Gastroesophageal sphincter (tissue), 4 donors: ENCODE measurements at regions not wholly inside any gene's neighbourhood (a gene's known extent, or its start where the extent isn't known, plus 50 kb on each side); places are given as distances from the start of the nearest gene placed in this dataset.

Experiments used
- ATAC-seq: fragments of 150-250 bp; one replicate; pipeline ENCODE4 v1.9.1; 2016; ENCODE audit warnings: mild to moderate bottlenecking, moderate library complexity
- H3K27ac ChIP-seq, 4 donors: fragments of 200-600 bp; sonication (generic) in 3 of 4; 1 replicate in 3 of 4; 2 replicates in 1 of 4; pipeline ENCODE4 v1.5.1; 2016 to 2019
- H3K27me3 ChIP-seq: fragments of 200-600 bp; sonication (generic); one replicate; pipeline ENCODE4 v1.5.1; 2019
- H3K36me3 ChIP-seq, 2 donors: fragments of 200-600 bp; sonication (generic); one replicate each; pipeline ENCODE4 v1.5.1; 2019; ENCODE audit warnings: control low read depth in 1 of 2
- H3K4me1 ChIP-seq, 3 donors: fragments of 200-600 bp; sonication (generic); 1 replicate in 2 of 3; 2 replicates in 1 of 3; pipeline ENCODE4 v1.5.1; 2016 to 2019; ENCODE audit warnings: control low read depth in 2 of 3
- H3K4me3 ChIP-seq, 2 donors: fragments of 200-600 bp; sonication (generic); one replicate each; pipeline ENCODE4 v1.5.1; 2019; ENCODE audit warnings: mild to moderate bottlenecking in 1 of 2, moderate library complexity in 1 of 2
- H3K9me3 ChIP-seq, 3 donors: fragments of 200-600 bp; sonication (generic); one replicate each; pipeline ENCODE4 v1.5.1; 2017 to 2019; ENCODE audit warnings: control low read depth in 2 of 3
- CTCF ChIP-seq, 4 experiments: fragments of 200-600 bp in 2 of 4; fragments of 450-650 bp in 2 of 4; sonication (generic) in 1 of 4; IDR thresholded peaks; one replicate each; pipeline ENCODE4 v1.5.1; 2017 to 2019; ENCODE audit warnings: antibody characterized with exemption in 4 of 4, mild to moderate bottlenecking in 2 of 4, moderate library complexity in 2 of 4
- EP300 ChIP-seq: sonication (generic); formaldehyde crosslinking; IDR thresholded peaks from one replicate; pipeline ENCODE4 v1.6.1; 2017; ENCODE audit warnings: antibody characterized with exemption, mild to moderate bottlenecking
- POLR2A ChIP-seq, 2 donors: fragments of 450-650 bp; IDR thresholded peaks; one replicate each; pipeline ENCODE4 v1.6.1; 2017; ENCODE audit warnings: antibody characterized with exemption in 2 of 2, mild to moderate bottlenecking in 2 of 2, moderate library complexity in 1 of 2
- POLR2AphosphoS5 ChIP-seq: sonication (generic); formaldehyde crosslinking; IDR thresholded peaks from one replicate; pipeline ENCODE4 v1.6.1; 2017; ENCODE audit warnings: antibody characterized with exemption
- WGBS, 2 donors: methylation state at CpG; one replicate each; pipeline ENCODE4 v1.1.5; 2018; ENCODE audit warnings: low coverage in 1 of 2; 5-methylcytosine and 5-hydroxymethylcytosine counted together

- H3K4me1 ChIP-seq: no peaks in the 10 kb centered on the region
- H3K36me3 ChIP-seq: no peaks in the 10 kb centered on the region
- H3K9me3 ChIP-seq: no peaks in the 10 kb centered on the region
- WGBS, 2 donors: 63 to 68% methylated on average over 5 to 8 of the region's 9 CpGs
- H3K27me3 ChIP-seq: no peaks in the 10 kb centered on the region
- no peak overlapping the region for H3K27ac ChIP-seq
- no peak overlapping the region for H3K4me3 ChIP-seq
- no peak for TF ChIP-seq POLR2A (IDR thresholded peaks at IDR 0.05)
- TF ChIP-seq EP300: no peak
- no peak for TF ChIP-seq CTCF (IDR thresholded peaks at IDR 0.05)
- TF ChIP-seq POLR2AphosphoS5: no peak
- ATAC-seq: no peak
These were observed 83.3 kb downstream of the EDEM1 start for GRCh38 chr3:5270666-5271371.

- WGBS, 2 donors: 67 to 98% methylated on average over 1 to 4 of the region's 4 CpGs
- TF ChIP-seq EP300: no peak
- TF ChIP-seq POLR2A (IDR thresholded peaks at IDR 0.05): no peak
- no peak for TF ChIP-seq POLR2AphosphoS5
- TF ChIP-seq CTCF (IDR thresholded peaks at IDR 0.05): no peak
- ATAC-seq: no peak
These were observed 83.8 kb downstream of the EDEM1 start for GRCh38 chr3:5271372-5271683.

GRCh38 chr3:5272387-5272786, 84.9 kb downstream of the EDEM1 start:
- Histone ChIP-seq H3K4me1 (no peaks in the 10 kb centered on the region), H3K9me3 (no peaks in the 10 kb centered on the region), H3K27ac (no peak overlapping the region), H3K4me3 (no peak overlapping the region), H3K36me3 (no peaks in the 10 kb centered on the region), H3K27me3 (no peaks in the 10 kb centered on the region)
- no peak for ATAC-seq
- TF ChIP-seq POLR2AphosphoS5 (no peak), POLR2A (IDR thresholded peaks at IDR 0.05) (no peak), CTCF (IDR thresholded peaks at IDR 0.05) (no peak), EP300 (no peak)
- 50 to 69% methylated on average over 4 of the region's 4 CpGs for WGBS, 2 donors

More at GRCh38 chr3:5271372-5271683, 83.8 kb downstream of the EDEM1 start:
- H3K4me1 ChIP-seq: no peaks in the 10 kb centered on the region
- no peaks in the 10 kb centered on the region for H3K27me3 ChIP-seq
- H3K9me3 ChIP-seq: no peaks in the 10 kb centered on the region
- H3K4me3 ChIP-seq: no peak overlapping the region
- no peak overlapping the region for H3K27ac ChIP-seq
- H3K36me3 ChIP-seq: no peaks in the 10 kb centered on the region

GRCh38 chr3:5274091-5274490, 86.6 kb downstream of the EDEM1 start:
- ATAC-seq: no peak
- Histone ChIP-seq H3K27me3 (no peaks in the 10 kb centered on the region), H3K9me3 (peaks cover 0 to 5% (median 0%) of the 10 kb centered on the region in 3 donors), H3K36me3 (no peaks in the 10 kb centered on the region), H3K4me3 (no peak overlapping the region), H3K4me1 (no peaks in the 10 kb centered on the region), H3K27ac (no peak overlapping the region)
- WGBS, 2 donors: 63% methylated on average over 1 of the region's 1 CpG; no CpG with 5 or more reads in 1 of the 2 donors
- TF ChIP-seq EP300 (no peak), POLR2AphosphoS5 (no peak), CTCF (IDR thresholded peaks at IDR 0.05) (no peak), POLR2A (IDR thresholded peaks at IDR 0.05) (no peak)

- no peak for ATAC-seq
- Histone ChIP-seq H3K27me3 (no peaks in the 10 kb centered on the region), H3K27ac (no peak overlapping the region), H3K9me3 (peaks cover 0 to 13% (median 0%) of the 10 kb centered on the region in 3 donors), H3K4me3 (no peak overlapping the region), H3K36me3 (no peaks in the 10 kb centered on the region), H3K4me1 (no peaks in the 10 kb centered on the region)
- TF ChIP-seq CTCF (IDR thresholded peaks at IDR 0.05): no peak
- no peak for TF ChIP-seq POLR2AphosphoS5
- TF ChIP-seq POLR2A (IDR thresholded peaks at IDR 0.05): no peak
- TF ChIP-seq EP300: no peak
- 62% methylated on average over 2 of the region's 2 CpGs; no CpG with 5 or more reads in 1 of the 2 donors for WGBS, 2 donors
These were observed 88.0 kb downstream of the EDEM1 start for GRCh38 chr3:5275529-5275928.
